PC-9 (cell line): ENCODE measurements at regions not wholly inside any gene's neighbourhood (a gene's known extent, or its start where the extent isn't known, plus 50 kb on each side); places are given as distances from the start of the nearest gene placed in this dataset.
A peak's percentile ranks its signal among the peaks of the same experiment; 100 is the strongest.

Source experiments
- CTCF ChIP-seq: fragments of 200-600 bp; sonication (generic); conservative IDR thresholded peaks from 2 replicates; pipeline ENCODE4 v1.6.1; 2017; ENCODE audit warnings: mixed run types, antibody characterized with exemption, mild to moderate bottlenecking, moderate library complexity
- EZH2 ChIP-seq: fragments of 200-600 bp; sonication (generic); IDR thresholded peaks from 2 replicates; pipeline ENCODE4 v1.8.0; 2017; ENCODE audit warnings: antibody characterized with exemption, low read depth

- peak; percentile 89 for TF ChIP-seq CTCF
- no peak for TF ChIP-seq EZH2
Observed at GRCh38 chr2:175366815-175367214, 185.3 kb upstream of the ATP5MC3 start.
